ENCODE measurements at regions not wholly inside any gene's neighbourhood (a gene's known extent, or its start where the extent isn't known, plus 50 kb on each side); places are given as distances from the start of the nearest gene placed in this dataset.

GRCh38 chr5:136420168-136420898 lies 55.0 kb upstream of the TRPC7 start:
- TF ChIP-seq, protein P1, sequence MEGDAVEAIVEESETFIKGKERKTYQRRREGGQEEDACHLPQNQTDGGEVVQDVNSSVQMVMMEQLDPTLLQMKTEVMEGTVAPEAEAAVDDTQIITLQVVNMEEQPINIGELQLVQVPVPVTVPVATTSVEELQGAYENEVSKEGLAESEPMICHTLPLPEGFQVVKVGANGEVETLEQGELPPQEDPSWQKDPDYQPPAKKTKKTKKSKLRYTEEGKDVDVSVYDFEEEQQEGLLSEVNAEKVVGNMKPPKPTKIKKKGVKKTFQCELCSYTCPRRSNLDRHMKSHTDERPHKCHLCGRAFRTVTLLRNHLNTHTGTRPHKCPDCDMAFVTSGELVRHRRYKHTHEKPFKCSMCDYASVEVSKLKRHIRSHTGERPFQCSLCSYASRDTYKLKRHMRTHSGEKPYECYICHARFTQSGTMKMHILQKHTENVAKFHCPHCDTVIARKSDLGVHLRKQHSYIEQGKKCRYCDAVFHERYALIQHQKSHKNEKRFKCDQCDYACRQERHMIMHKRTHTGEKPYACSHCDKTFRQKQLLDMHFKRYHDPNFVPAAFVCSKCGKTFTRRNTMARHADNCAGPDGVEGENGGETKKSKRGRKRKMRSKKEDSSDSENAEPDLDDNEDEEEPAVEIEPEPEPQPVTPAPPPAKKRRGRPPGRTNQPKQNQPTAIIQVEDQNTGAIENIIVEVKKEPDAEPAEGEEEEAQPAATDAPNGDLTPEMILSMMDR (conservative IDR thresholded peaks at IDR 0.05; ENCODE audit: low read length), result no peak
- no peak for TF ChIP-seq EZH2phosphoT487 (IDR thresholded peaks at IDR 0.05; ENCODE audit: borderline replicate concordance)

All from Loucy (cell line).